ENCODE measurements at regions not wholly inside any gene's neighbourhood (a gene's known extent, or its start where the extent isn't known, plus 50 kb on each side); places are given as distances from the start of the nearest gene placed in this dataset.

- H3K4me3 ChIP-seq (ENCODE audit: low read length): no peak overlapping the region
- H2AFZ ChIP-seq (ENCODE audit: low read depth, low read length): no peak overlapping the region
- no peaks in the 10 kb centered on the region for H3F3A ChIP-seq (ENCODE audit: insufficient read depth, low read length, poor library complexity, severe bottlenecking)
- no peak overlapping the region for H3K27ac ChIP-seq (ENCODE audit: low read length)
- H3K9ac ChIP-seq (ENCODE audit: low read length): no peak overlapping the region
- no peaks in the 10 kb centered on the region for H3K36me3 ChIP-seq (ENCODE audit: insufficient read depth, low read length)
- TF ChIP-seq EP300 (conservative IDR thresholded peaks at IDR 0.05; ENCODE audit: poor library complexity, severe bottlenecking): no peak
- no peak for TF ChIP-seq EZH2 (IDR thresholded peaks at IDR 0.05; ENCODE audit: borderline replicate concordance, insufficient read depth, low read length, poor library complexity, severe bottlenecking)
- no peak for TF ChIP-seq MXI1 (conservative IDR thresholded peaks at IDR 0.05; ENCODE audit: poor library complexity, severe bottlenecking)
- no peak for TF ChIP-seq POLR2AphosphoS5 (IDR thresholded peaks at IDR 0.05)
- no peak for TF ChIP-seq CTCF (IDR thresholded peaks at IDR 0.05; ENCODE audit: poor library complexity, severe bottlenecking)
- TF ChIP-seq REST (IDR thresholded peaks at IDR 0.05; ENCODE audit: borderline replicate concordance): no peak
- no peak for TF ChIP-seq TAF1 (IDR thresholded peaks at IDR 0.05; ENCODE audit: low read depth)
- no peak for TF ChIP-seq RAD21 (conservative IDR thresholded peaks at IDR 0.05)
- no peak for TF ChIP-seq SMC3 (conservative IDR thresholded peaks at IDR 0.05; ENCODE audit: poor library complexity)
- no peaks in the 10 kb centered on the region for H3K9me2 ChIP-seq (ENCODE audit: insufficient read depth, low read length)
- H3K27me3 ChIP-seq (ENCODE audit: insufficient read depth, low read depth, low read length): no peaks in the 10 kb centered on the region
- H3K79me2 ChIP-seq (replicated peaks; ENCODE audit: insufficient read depth, low read length): no peaks in the 10 kb centered on the region
- H3K4me2 ChIP-seq (ENCODE audit: low read length): no peak overlapping the region
- H4K20me1 ChIP-seq (ENCODE audit: insufficient read depth): no peaks in the 10 kb centered on the region
- no peaks in the 10 kb centered on the region for H3K9me3 ChIP-seq (ENCODE audit: low read length)
Observed at GRCh38 chr2:105677901-105678300, 66.8 kb upstream of the NCK2 start.

- Histone ChIP-seq H3K27ac (ENCODE audit: low read length) (no peak overlapping the region), H4K20me1 (ENCODE audit: insufficient read depth) (no peaks in the 10 kb centered on the region), H3K9me2 (ENCODE audit: insufficient read depth, low read length) (no peaks in the 10 kb centered on the region), H3K9me3 (ENCODE audit: low read length) (no peaks in the 10 kb centered on the region), H3K4me2 (ENCODE audit: low read length) (no peak overlapping the region), H2AFZ (ENCODE audit: low read depth, low read length) (no peak overlapping the region), H3K4me3 (ENCODE audit: low read length) (no peak overlapping the region), H3K9ac (ENCODE audit: low read length) (no peak overlapping the region), H3K79me2 (replicated peaks; ENCODE audit: insufficient read depth, low read length) (no peaks in the 10 kb centered on the region), H3F3A (ENCODE audit: insufficient read depth, low read length, poor library complexity, severe bottlenecking) (no peaks in the 10 kb centered on the region), H3K27me3 (ENCODE audit: insufficient read depth, low read depth, low read length) (no peaks in the 10 kb centered on the region), H3K36me3 (ENCODE audit: insufficient read depth, low read length) (no peaks in the 10 kb centered on the region)
- no peak for TF ChIP-seq REST (IDR thresholded peaks at IDR 0.05; ENCODE audit: borderline replicate concordance)
- TF ChIP-seq SMC3 (conservative IDR thresholded peaks at IDR 0.05; ENCODE audit: poor library complexity): no peak
- no peak for TF ChIP-seq TAF1 (IDR thresholded peaks at IDR 0.05; ENCODE audit: low read depth)
- no peak for TF ChIP-seq EZH2 (IDR thresholded peaks at IDR 0.05; ENCODE audit: borderline replicate concordance, insufficient read depth, low read length, poor library complexity, severe bottlenecking)
- TF ChIP-seq CTCF (IDR thresholded peaks at IDR 0.05; ENCODE audit: poor library complexity, severe bottlenecking): no peak
- no peak for TF ChIP-seq MXI1 (conservative IDR thresholded peaks at IDR 0.05; ENCODE audit: poor library complexity, severe bottlenecking)
- no peak for TF ChIP-seq EP300 (conservative IDR thresholded peaks at IDR 0.05; ENCODE audit: poor library complexity, severe bottlenecking)
- TF ChIP-seq POLR2AphosphoS5 (IDR thresholded peaks at IDR 0.05): no peak
- TF ChIP-seq RAD21 (conservative IDR thresholded peaks at IDR 0.05): no peak
Observed at GRCh38 chr2:105675841-105676240, 68.9 kb upstream of the NCK2 start.
